Suprapubic skin (tissue), 4 donors: ENCODE measurements at regions not wholly inside any gene's neighbourhood (a gene's known extent, or its start where the extent isn't known, plus 50 kb on each side); places are given as distances from the start of the nearest gene placed in this dataset.

Experiments used
- CTCF ChIP-seq, 2 donors: fragments of 200-600 bp in 1 of 2; fragments of 450-650 bp in 1 of 2; sonication (generic) in 1 of 2; IDR thresholded peaks; one replicate each; pipeline ENCODE4 v1.5.1; 2016 to 2019; ENCODE audit warnings: antibody characterized with exemption in 2 of 2, mild to moderate bottlenecking in 1 of 2, moderate library complexity in 1 of 2
- EP300 ChIP-seq: sonication (generic); formaldehyde crosslinking; IDR thresholded peaks from one replicate; pipeline ENCODE4 v1.6.1; 2017; ENCODE audit warnings: antibody characterized with exemption
- POLR2A ChIP-seq, 2 donors: fragments of 450-650 bp; IDR thresholded peaks; one replicate each; pipeline ENCODE4 v1.6.1; 2017; ENCODE audit warnings: antibody characterized with exemption in 2 of 2, mild to moderate bottlenecking in 2 of 2, moderate library complexity in 2 of 2
- POLR2AphosphoS5 ChIP-seq, 3 donors: sonication (generic); formaldehyde crosslinking; IDR thresholded peaks; one replicate each; pipeline ENCODE4 v1.6.1; 2017; ENCODE audit warnings: antibody characterized with exemption in 3 of 3

GRCh38 chr12:34304546-34304945 lies 282.2 kb downstream of the ALG10 start:
- no peak for TF ChIP-seq CTCF (IDR thresholded peaks at IDR 0.05)
- TF ChIP-seq POLR2A (IDR thresholded peaks at IDR 0.05) = no peak
- TF ChIP-seq POLR2AphosphoS5 (IDR thresholded peaks at IDR 0.05) = no peak
- TF ChIP-seq EP300 = no peak
